ENCODE measurements at regions not wholly inside any gene's neighbourhood (a gene's known extent, or its start where the extent isn't known, plus 50 kb on each side); places are given as distances from the start of the nearest gene placed in this dataset.

GRCh38 chr5:116964438-116964837 lies 389.8 kb upstream of the SEMA6A start:
- Histone ChIP-seq H2AFZ (ENCODE audit: control insufficient read depth, low read depth, low read length) (no peak overlapping the region), H3K4me3 (no peak overlapping the region), H4K20me1 (ENCODE audit: control insufficient read depth, insufficient read depth) (no peaks in the 10 kb centered on the region), H3K9me3 (replicated peaks; ENCODE audit: control insufficient read depth, insufficient read depth, low read length) (no peaks in the 10 kb centered on the region; the same call in 2 of the 3 replicates), H3K27ac (ENCODE audit: control insufficient read depth, insufficient read depth) (no peak overlapping the region), H3K4me2 (ENCODE audit: control insufficient read depth, insufficient read depth) (no peak overlapping the region), H3K9ac (ENCODE audit: control insufficient read depth, insufficient read depth, low read length) (no peak overlapping the region), H3K36me3 (ENCODE audit: control insufficient read depth in 2 of 2, insufficient read depth in 2 of 2, low read length in 1 of 2) (no peaks in the 10 kb centered on the region), H3K79me2 (ENCODE audit: control insufficient read depth, insufficient read depth, low read length) (no peaks in the 10 kb centered on the region), H3K4me1 (ENCODE audit: control insufficient read depth, insufficient read depth, low read length) (no peaks in the 10 kb centered on the region), H3K27me3 (replicated peaks in 1 of 2; ENCODE audit: control insufficient read depth in 2 of 2, insufficient read depth in 2 of 2, low read length in 1 of 2) (no peaks in the 10 kb centered on the region; a peak in 1 of 4 replicates)
- ChIA-PET RAD21 (ENCODE audit: unreplicated experiment) (no interaction called here), SMC1A (ENCODE audit: uncharacterized antibody, unreplicated experiment) (no interaction called here), POLR2A (no interaction called here), CTCF (no interaction called here)
- BruUV-seq (replicated peaks): no TSS peak
- ATAC-seq (no peak), DNase-seq (ENCODE audit: low read depth, low spot score) (no peak), FAIRE-seq (no peak)
- in situ Hi-C loops (cut with MboI): no loop called here
- 56% methylated on average over 5 of the region's 5 CpGs for WGBS (ENCODE audit: insufficient coverage, insufficient replicate concordance, low lambda C conversion rate, missing lambda C conversion rate)
- TF ChIP-seq RAD21 (IDR thresholded peaks at IDR 0.05; ENCODE audit: insufficient read depth, low read depth, low read length) (no peak), EED (IDR thresholded peaks at IDR 0.05; ENCODE audit: low read depth) (no peak), HCFC1 (IDR thresholded peaks at IDR 0.05; ENCODE audit: low read length) (no peak), ZNF592 (IDR thresholded peaks at IDR 0.05) (no peak), PBX3 (IDR thresholded peaks at IDR 0.05; ENCODE audit: insufficient replicate concordance, low read depth, low read length) (no peak), RELB (IDR thresholded peaks at IDR 0.05; ENCODE audit: low read depth) (no peak), MAX (IDR thresholded peaks at IDR 0.05; ENCODE audit: low read depth, low read length) (no peak), MEF2A (IDR thresholded peaks at IDR 0.05; ENCODE audit: insufficient read depth, low read depth, low read length) (no peak), ESRRA (IDR thresholded peaks at IDR 0.05; ENCODE audit: low read length) (no peak), RB1 (IDR thresholded peaks at IDR 0.05; ENCODE audit: borderline replicate concordance) (no peak)
- intact Hi-C loops (cut with micrococcal nuclease; ENCODE audit: unreplicated experiment): no loop called here

Data from GM12878 (cell line).